ENCODE measurements at regions not wholly inside any gene's neighbourhood (a gene's known extent, or its start where the extent isn't known, plus 50 kb on each side); places are given as distances from the start of the nearest gene placed in this dataset.

DNA sequence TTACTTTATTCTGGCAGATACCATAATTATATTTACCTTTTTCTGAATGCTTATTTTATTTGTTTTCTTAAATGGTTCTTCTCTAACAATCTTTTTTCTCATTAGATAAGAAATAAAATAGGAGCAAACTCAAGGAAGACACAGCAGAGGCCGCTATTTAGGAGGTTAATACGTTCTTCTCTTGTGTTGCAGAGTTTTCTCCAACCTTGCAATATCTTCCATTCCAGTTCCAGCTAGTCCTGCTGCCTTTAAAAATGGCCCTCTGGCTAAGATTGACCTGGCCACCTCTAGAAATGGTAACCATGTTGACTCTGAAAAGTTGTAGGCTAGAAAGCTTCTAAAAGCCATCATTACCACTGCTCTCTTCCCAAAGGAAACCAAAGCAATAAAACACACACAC lies 718.8 kb downstream of the MAT2B start:
- TF ChIP-seq, protein P1, sequence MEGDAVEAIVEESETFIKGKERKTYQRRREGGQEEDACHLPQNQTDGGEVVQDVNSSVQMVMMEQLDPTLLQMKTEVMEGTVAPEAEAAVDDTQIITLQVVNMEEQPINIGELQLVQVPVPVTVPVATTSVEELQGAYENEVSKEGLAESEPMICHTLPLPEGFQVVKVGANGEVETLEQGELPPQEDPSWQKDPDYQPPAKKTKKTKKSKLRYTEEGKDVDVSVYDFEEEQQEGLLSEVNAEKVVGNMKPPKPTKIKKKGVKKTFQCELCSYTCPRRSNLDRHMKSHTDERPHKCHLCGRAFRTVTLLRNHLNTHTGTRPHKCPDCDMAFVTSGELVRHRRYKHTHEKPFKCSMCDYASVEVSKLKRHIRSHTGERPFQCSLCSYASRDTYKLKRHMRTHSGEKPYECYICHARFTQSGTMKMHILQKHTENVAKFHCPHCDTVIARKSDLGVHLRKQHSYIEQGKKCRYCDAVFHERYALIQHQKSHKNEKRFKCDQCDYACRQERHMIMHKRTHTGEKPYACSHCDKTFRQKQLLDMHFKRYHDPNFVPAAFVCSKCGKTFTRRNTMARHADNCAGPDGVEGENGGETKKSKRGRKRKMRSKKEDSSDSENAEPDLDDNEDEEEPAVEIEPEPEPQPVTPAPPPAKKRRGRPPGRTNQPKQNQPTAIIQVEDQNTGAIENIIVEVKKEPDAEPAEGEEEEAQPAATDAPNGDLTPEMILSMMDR (IDR thresholded peaks at IDR 0.05; ENCODE audit: poor library complexity): no peak
- TF ChIP-seq EZH2phosphoT487 (IDR thresholded peaks at IDR 0.05; ENCODE audit: low read depth, severe bottlenecking, unreplicated experiment) (no peak), EZH2 (IDR thresholded peaks at IDR 0.05; ENCODE audit: borderline replicate concordance) (no peak)

Measured in hepatocyte (in vitro differentiated cells).